ENCODE measurements at regions not wholly inside any gene's neighbourhood (a gene's known extent, or its start where the extent isn't known, plus 50 kb on each side); places are given as distances from the start of the nearest gene placed in this dataset.

GRCh38 chr6:18579166-18579565 lies 192.0 kb downstream of the RNF144B start:
- Mint-ChIP-seq H3K9me3 (peaks cover 4% of the 10 kb centered on the region), H3K36me3 (ENCODE audit: low read depth) (no peaks in the 10 kb centered on the region)
- TF ChIP-seq, protein P1, sequence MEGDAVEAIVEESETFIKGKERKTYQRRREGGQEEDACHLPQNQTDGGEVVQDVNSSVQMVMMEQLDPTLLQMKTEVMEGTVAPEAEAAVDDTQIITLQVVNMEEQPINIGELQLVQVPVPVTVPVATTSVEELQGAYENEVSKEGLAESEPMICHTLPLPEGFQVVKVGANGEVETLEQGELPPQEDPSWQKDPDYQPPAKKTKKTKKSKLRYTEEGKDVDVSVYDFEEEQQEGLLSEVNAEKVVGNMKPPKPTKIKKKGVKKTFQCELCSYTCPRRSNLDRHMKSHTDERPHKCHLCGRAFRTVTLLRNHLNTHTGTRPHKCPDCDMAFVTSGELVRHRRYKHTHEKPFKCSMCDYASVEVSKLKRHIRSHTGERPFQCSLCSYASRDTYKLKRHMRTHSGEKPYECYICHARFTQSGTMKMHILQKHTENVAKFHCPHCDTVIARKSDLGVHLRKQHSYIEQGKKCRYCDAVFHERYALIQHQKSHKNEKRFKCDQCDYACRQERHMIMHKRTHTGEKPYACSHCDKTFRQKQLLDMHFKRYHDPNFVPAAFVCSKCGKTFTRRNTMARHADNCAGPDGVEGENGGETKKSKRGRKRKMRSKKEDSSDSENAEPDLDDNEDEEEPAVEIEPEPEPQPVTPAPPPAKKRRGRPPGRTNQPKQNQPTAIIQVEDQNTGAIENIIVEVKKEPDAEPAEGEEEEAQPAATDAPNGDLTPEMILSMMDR (IDR thresholded peaks at IDR 0.05): no peak

GRCh38 chr6:18579869-18580268 lies 192.7 kb downstream of the RNF144B start:
- no peak for DNase-seq
- Mint-ChIP-seq H3K9me3 (peaks cover 4% of the 10 kb centered on the region), H3K27me3 (ENCODE audit: low read depth, poor library complexity) (peaks cover 4% of the 10 kb centered on the region), H3K27ac (no peak overlapping the region), H3K4me3 (no peak overlapping the region), H3K4me1 (peaks cover 7% of the 10 kb centered on the region), H3K36me3 (ENCODE audit: low read depth) (no peaks in the 10 kb centered on the region)
- TF ChIP-seq, protein P1 (IDR thresholded peaks at IDR 0.05): no peak

More at GRCh38 chr6:18579166-18579565, 192.0 kb downstream of the RNF144B start:
- H3K27ac Mint-ChIP-seq: no peak overlapping the region
- no peaks in the 10 kb centered on the region for H3K4me1 Mint-ChIP-seq
- no peak overlapping the region for H3K4me3 Mint-ChIP-seq
- peaks cover 4% of the 10 kb centered on the region for H3K27me3 Mint-ChIP-seq (ENCODE audit: low read depth, poor library complexity)
- DNase-seq: no peak

DNA sequence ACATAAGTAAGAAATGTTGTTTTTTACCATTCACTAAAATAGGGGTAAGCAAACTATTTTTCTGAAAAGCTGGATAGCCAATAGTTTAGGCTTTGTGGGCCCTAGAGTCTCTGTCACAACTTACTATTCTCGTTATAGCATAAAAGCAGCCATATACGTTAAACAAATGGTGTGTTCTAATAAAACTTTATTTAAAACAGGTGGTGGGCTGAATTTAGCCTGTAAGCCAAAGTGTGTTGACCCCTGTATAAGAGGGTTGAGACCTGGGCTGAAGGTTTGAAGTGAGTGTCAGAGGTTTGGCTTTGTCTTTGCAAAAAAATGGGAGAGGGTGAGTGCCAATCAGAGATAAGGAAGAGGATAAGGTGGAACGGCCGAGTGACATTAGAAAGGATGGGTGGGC lies 197.2 kb downstream of the RNF144B start:
- TF ChIP-seq, protein P1 (IDR thresholded peaks at IDR 0.05): no peak
- H3K27ac Mint-ChIP-seq: peak overlapping the region; percentile 50
- peaks cover 4% of the 10 kb centered on the region for H3K9me3 Mint-ChIP-seq
- H3K4me1 Mint-ChIP-seq: peaks cover 18% of the 10 kb centered on the region
- H3K36me3 Mint-ChIP-seq (ENCODE audit: low read depth): no peaks in the 10 kb centered on the region
- DNase-seq: no peak
- H3K27me3 Mint-ChIP-seq (ENCODE audit: low read depth, poor library complexity): no peaks in the 10 kb centered on the region
- H3K4me3 Mint-ChIP-seq: no peak overlapping the region

- Mint-ChIP-seq H3K9me3 (peaks cover 4% of the 10 kb centered on the region), H3K27ac (peak overlapping the region; percentile 53), H3K4me3 (no peak overlapping the region), H3K4me1 (peaks cover 23% of the 10 kb centered on the region), H3K36me3 (ENCODE audit: low read depth) (no peaks in the 10 kb centered on the region), H3K27me3 (ENCODE audit: low read depth, poor library complexity) (no peaks in the 10 kb centered on the region)
- DNase-seq: no peak
- TF ChIP-seq, protein P1 (IDR thresholded peaks at IDR 0.05): no peak
These were observed 198.0 kb downstream of the RNF144B start for GRCh38 chr6:18585032-18585573.

DNA sequence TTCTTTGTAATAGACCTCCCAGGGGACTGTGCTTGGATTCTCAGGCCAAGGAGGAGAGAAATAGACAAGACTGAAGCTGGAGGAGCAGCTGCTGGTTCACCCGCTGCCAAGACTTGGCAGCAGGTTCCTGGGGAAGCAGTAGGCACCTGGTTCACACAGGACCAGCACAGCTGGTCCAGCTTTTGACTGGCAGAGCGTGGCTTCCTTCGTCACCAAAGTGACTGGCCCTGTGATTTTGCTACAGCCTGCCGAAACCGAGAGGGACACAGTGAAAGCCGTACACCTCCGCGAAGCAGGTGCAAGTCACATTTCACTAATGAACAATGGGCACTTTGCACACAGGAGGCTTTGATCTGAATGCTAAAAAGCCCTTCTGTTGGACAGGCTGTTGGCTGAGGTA lies 199.0 kb downstream of the RNF144B start:
- TF ChIP-seq, protein P1 (IDR thresholded peaks at IDR 0.05): no peak
- no peaks in the 10 kb centered on the region for H3K27me3 Mint-ChIP-seq (ENCODE audit: low read depth, poor library complexity)
- no peak for DNase-seq
- peaks cover 4% of the 10 kb centered on the region for H3K9me3 Mint-ChIP-seq
- peaks cover 24% of the 10 kb centered on the region for H3K4me1 Mint-ChIP-seq
- no peaks in the 10 kb centered on the region for H3K36me3 Mint-ChIP-seq (ENCODE audit: low read depth)
- no peak overlapping the region for H3K27ac Mint-ChIP-seq
- no peak overlapping the region for H3K4me3 Mint-ChIP-seq

- Mint-ChIP-seq H3K9me3 (no peaks in the 10 kb centered on the region), H3K36me3 (ENCODE audit: low read depth) (no peaks in the 10 kb centered on the region), H3K4me1 (peaks cover 5% of the 10 kb centered on the region), H3K4me3 (no peak overlapping the region), H3K27me3 (ENCODE audit: low read depth, poor library complexity) (no peaks in the 10 kb centered on the region), H3K27ac (no peak overlapping the region)
- peak; percentile 71 for DNase-seq
- TF ChIP-seq, protein P1 (IDR thresholded peaks at IDR 0.05): peak; percentile 95
These were observed 208.8 kb downstream of the RNF144B start for GRCh38 chr6:18595774-18596530.

Measured in nephron progenitor cell (in vitro differentiated cells).